ENCODE measurements at regions not wholly inside any gene's neighbourhood (a gene's known extent, or its start where the extent isn't known, plus 50 kb on each side); places are given as distances from the start of the nearest gene placed in this dataset.

GRCh38 chr6:1482381-1483166 lies 93.2 kb downstream of the FOXF2 start:
- no peak for ATAC-seq (ENCODE audit: insufficient number of reproducible peaks, low FRiP score, low read depth)
- no peak for TF ChIP-seq CTCF (IDR thresholded peaks at IDR 0.05)
- H3K27ac ChIP-seq: no peak overlapping the region
- no peaks in the 10 kb centered on the region for H3K27me3 ChIP-seq (replicated peaks; ENCODE audit: insufficient read depth)
- peaks cover 0 to 6% of the 10 kb centered on the region in 2 donors for H3K4me1 ChIP-seq (ENCODE audit: control insufficient read depth in 1 of 2, low read depth in 2 of 2)
- H3K36me3 ChIP-seq: no peaks in the 10 kb centered on the region
- no peak overlapping the region for H3K4me3 ChIP-seq
- no peak for DNase-seq (ENCODE audit: low spot score)
- H3K9me3 ChIP-seq: no peaks in the 10 kb centered on the region

GRCh38 chr6:1485678-1486077 lies 96.3 kb downstream of the FOXF2 start:
- DNase-seq (ENCODE audit: low spot score) (no peak), ATAC-seq (ENCODE audit: insufficient number of reproducible peaks, low FRiP score, low read depth) (no peak)
- Histone ChIP-seq H3K27ac (no peak overlapping the region), H3K27me3 (replicated peaks; ENCODE audit: insufficient read depth) (no peaks in the 10 kb centered on the region), H3K36me3 (no peaks in the 10 kb centered on the region), H3K4me1 (ENCODE audit: control insufficient read depth in 1 of 2, low read depth in 2 of 2) (peaks cover 0 to 4% of the 10 kb centered on the region in 2 donors), H3K9me3 (no peaks in the 10 kb centered on the region), H3K4me3 (no peak overlapping the region)
- TF ChIP-seq CTCF (IDR thresholded peaks at IDR 0.05): no peak

GRCh38 chr6:1486387-1486786 lies 97.0 kb downstream of the FOXF2 start:
- no peaks in the 10 kb centered on the region for H3K27me3 ChIP-seq (replicated peaks; ENCODE audit: insufficient read depth)
- H3K36me3 ChIP-seq: no peaks in the 10 kb centered on the region
- H3K4me3 ChIP-seq: no peak overlapping the region
- no peaks in the 10 kb centered on the region for H3K9me3 ChIP-seq
- DNase-seq (ENCODE audit: low spot score): no peak
- no peak for TF ChIP-seq CTCF (IDR thresholded peaks at IDR 0.05)
- H3K27ac ChIP-seq: no peak overlapping the region
- no peak for ATAC-seq (ENCODE audit: insufficient number of reproducible peaks, low FRiP score, low read depth)
- peaks cover 0 to 4% of the 10 kb centered on the region in 2 donors for H3K4me1 ChIP-seq (ENCODE audit: control insufficient read depth in 1 of 2, low read depth in 2 of 2)

GRCh38 chr6:1487239-1487638 lies 97.9 kb downstream of the FOXF2 start:
- Histone ChIP-seq H3K27me3 (replicated peaks; ENCODE audit: insufficient read depth) (no peaks in the 10 kb centered on the region), H3K9me3 (no peaks in the 10 kb centered on the region), H3K4me3 (no peak overlapping the region), H3K36me3 (no peaks in the 10 kb centered on the region), H3K27ac (no peak overlapping the region), H3K4me1 (ENCODE audit: control insufficient read depth in 1 of 2, low read depth in 2 of 2) (no peaks in the 10 kb centered on the region)
- no peak for TF ChIP-seq CTCF (IDR thresholded peaks at IDR 0.05)
- no peak for ATAC-seq (ENCODE audit: insufficient number of reproducible peaks, low FRiP score, low read depth)
- DNase-seq (ENCODE audit: low spot score): no peak

GRCh38 chr6:1491025-1491424 lies 101.6 kb downstream of the FOXF2 start:
- Histone ChIP-seq H3K4me1 (ENCODE audit: control insufficient read depth in 1 of 2, low read depth in 2 of 2) (no peaks in the 10 kb centered on the region), H3K4me3 (no peak overlapping the region), H3K27me3 (replicated peaks; ENCODE audit: insufficient read depth) (no peaks in the 10 kb centered on the region), H3K9me3 (no peaks in the 10 kb centered on the region), H3K36me3 (no peaks in the 10 kb centered on the region), H3K27ac (no peak overlapping the region)
- TF ChIP-seq CTCF (IDR thresholded peaks at IDR 0.05): no peak
- DNase-seq (ENCODE audit: low spot score) (no peak), ATAC-seq (ENCODE audit: insufficient number of reproducible peaks, low FRiP score, low read depth) (no peak)

Data from thoracic aorta (tissue), 2 donors.